RWPE1 (cell line): ENCODE measurements at regions not wholly inside any gene's neighbourhood (a gene's known extent, or its start where the extent isn't known, plus 50 kb on each side); places are given as distances from the start of the nearest gene placed in this dataset.

ENCODE experiments used
- CTCF ChIA-PET: fragments of 350-600 bp; sonication (Branson Sonifier 250); formaldehyde crosslinking; extraction: SDS; loops from one replicate; lab custom pipeline; 2021; lab: Yijun Ruan, JAX
- POLR2A ChIA-PET: fragments of 400-600 bp; formaldehyde crosslinking; extraction: SDS; loops from one replicate; lab custom pipeline; 2020; ENCODE audit warnings: antibody characterized with exemption; ENCODE audit not compliant: low non-redundant PET; lab: Yijun Ruan, JAX
- DNase-seq: peaks from one replicate; pipeline ENCODE4 v3.0.0; 2012; ENCODE audit warnings: low spot score
- H3K27ac ChIP-seq: fragments of 450-650 bp; 2 replicates; pipeline ENCODE4 v1.5.1; 2017
- CTCF ChIP-seq: fragments of 450-650 bp; conservative IDR thresholded peaks from 2 replicates; pipeline ENCODE4 v1.5.1; 2017; ENCODE audit warnings: low read depth, mild to moderate bottlenecking

GRCh38 chr2:125224188-125224587, 1199.1 kb downstream of the CNTNAP5 start:
- DNase-seq, result no peak
- H3K27ac ChIP-seq, result no peak overlapping the region
- ChIA-PET POLR2A (no interaction called here), CTCF (no interaction called here)
- no peak for TF ChIP-seq CTCF

- no peak for DNase-seq
- no peak for TF ChIP-seq CTCF
- ChIA-PET POLR2A (no interaction called here), CTCF (no interaction called here)
- no peak overlapping the region for H3K27ac ChIP-seq
Observed at GRCh38 chr2:125224830-125225229, 1199.7 kb downstream of the CNTNAP5 start.

GRCh38 chr2:125227843-125228392, 1202.8 kb downstream of the CNTNAP5 start:
- ChIA-PET POLR2A (no interaction called here), CTCF (no interaction called here)
- no peak overlapping the region for H3K27ac ChIP-seq
- DNase-seq, result no peak
- peak; percentile 13; the same call in 1 of the 2 replicates for TF ChIP-seq CTCF

- no peak overlapping the region for H3K27ac ChIP-seq
- ChIA-PET POLR2A (no interaction called here), CTCF (no interaction called here)
- no peak for TF ChIP-seq CTCF
- no peak for DNase-seq
Observed at GRCh38 chr2:125240870-125241269, 1215.8 kb downstream of the CNTNAP5 start.

GRCh38 chr2:125243074-125243473, 1218.0 kb downstream of the CNTNAP5 start:
- CTCF ChIA-PET, result no interaction called here
- POLR2A ChIA-PET, result no interaction called here
- no peak overlapping the region for H3K27ac ChIP-seq
- no peak for TF ChIP-seq CTCF
- no peak for DNase-seq

GRCh38 chr2:125254010-125254409, 1228.9 kb downstream of the CNTNAP5 start:
- DNase-seq, result no peak
- TF ChIP-seq CTCF, result no peak
- CTCF ChIA-PET, result interaction anchor here (0.6 kb wide), 1 partner anchor 1932 kb away, joined by 5 read pairs; no protein-coding TSS in a partner anchor
- POLR2A ChIA-PET, result no interaction called here
- H3K27ac ChIP-seq, result no peak overlapping the region
